ENCODE measurements at regions not wholly inside any gene's neighbourhood (a gene's known extent, or its start where the extent isn't known, plus 50 kb on each side); places are given as distances from the start of the nearest gene placed in this dataset.

DNA sequence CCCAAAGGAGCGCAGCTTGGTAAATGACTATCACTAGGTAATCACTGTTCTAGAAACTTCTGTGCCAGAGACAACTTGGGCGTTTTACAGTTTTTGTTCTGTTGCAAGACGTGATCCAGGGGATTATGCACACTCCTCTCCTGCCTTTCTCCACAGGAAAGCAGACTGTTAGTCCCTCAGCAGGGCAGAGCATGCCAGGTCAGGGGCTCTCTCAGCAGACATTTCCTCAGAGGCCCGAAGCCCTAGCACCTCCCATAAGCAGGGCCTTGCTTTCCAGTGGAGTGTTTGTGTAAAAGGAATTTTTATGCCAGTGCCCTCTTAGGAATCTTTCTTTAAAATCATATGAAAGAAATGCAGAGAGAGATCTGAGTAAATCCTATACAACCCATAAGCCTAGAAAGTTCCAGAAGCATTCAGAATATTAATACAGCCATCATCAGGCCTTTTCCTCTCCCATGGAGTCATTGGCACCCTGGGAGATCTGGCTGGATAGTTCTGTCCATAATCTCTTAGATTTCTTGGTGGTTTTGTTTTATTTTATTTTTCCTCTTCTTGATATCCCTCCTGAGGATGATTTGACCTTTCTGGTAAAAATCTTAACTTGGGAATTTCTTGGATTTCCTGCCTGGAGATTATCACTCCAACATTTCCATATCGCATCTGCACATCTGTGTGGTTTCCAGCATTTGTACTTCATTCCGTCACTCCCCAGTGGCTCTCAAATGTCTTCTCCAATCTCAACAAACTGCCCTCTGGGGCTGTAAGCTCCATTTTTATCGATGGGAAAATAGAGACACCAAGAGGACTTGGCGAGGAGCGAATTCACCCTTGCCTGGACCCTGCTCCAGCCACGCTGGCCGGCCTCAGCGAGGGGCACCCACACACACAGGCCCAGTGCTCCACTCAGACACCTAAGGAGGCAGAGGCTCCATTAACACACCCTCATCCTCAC is 116.1 kb downstream of the PSMG1 start:
- no peak overlapping the region for H3K4me3 ChIP-seq (ENCODE audit: low read depth, low read length)
- no peak for TF ChIP-seq CTCF (IDR thresholded peaks at IDR 0.05; ENCODE audit: control insufficient read depth, extremely low read depth, insufficient read depth)

GRCh38 chr21:39065917-39066316 is 117.3 kb downstream of the PSMG1 start:
- no peak for DNase-seq (ENCODE audit: low read depth)
- no peak for TF ChIP-seq CTCF (IDR thresholded peaks at IDR 0.05; ENCODE audit: control insufficient read depth, extremely low read depth, insufficient read depth)
- no peak overlapping the region for H3K4me3 ChIP-seq (ENCODE audit: low read depth, low read length)

More for the DNA sequence above, 116.1 kb downstream of the PSMG1 start:
- no peak for DNase-seq (ENCODE audit: low read depth)

- H3K4me3 ChIP-seq (ENCODE audit: low read depth, low read length), result no peak overlapping the region
- no peak for TF ChIP-seq CTCF (IDR thresholded peaks at IDR 0.05; ENCODE audit: control insufficient read depth, extremely low read depth, insufficient read depth)
- DNase-seq (ENCODE audit: low read depth), result no peak
Measured at GRCh38 chr21:39064325-39065012, 118.8 kb downstream of the PSMG1 start.

DNA sequence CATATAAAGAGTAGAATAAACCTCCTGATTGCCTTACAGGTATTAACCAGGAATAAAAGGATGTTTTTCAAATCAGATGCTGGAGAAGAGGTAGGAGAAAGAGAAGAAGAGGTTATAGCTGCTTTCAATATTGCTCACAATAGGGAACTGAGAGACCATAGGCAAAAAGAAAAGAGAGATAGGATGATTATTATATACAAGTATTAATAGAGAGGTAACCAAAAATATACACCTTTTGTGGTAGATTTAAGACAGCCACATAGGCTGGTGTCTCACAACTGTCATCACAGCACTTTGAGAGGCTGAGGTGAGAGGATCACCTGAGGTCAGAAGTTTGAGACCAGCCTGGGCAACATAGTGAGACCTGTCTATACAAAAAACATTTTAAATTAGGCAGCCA is 119.7 kb downstream of the PSMG1 start:
- no peak overlapping the region for H3K4me3 ChIP-seq (ENCODE audit: low read depth, low read length)
- TF ChIP-seq CTCF (IDR thresholded peaks at IDR 0.05; ENCODE audit: control insufficient read depth, extremely low read depth, insufficient read depth), result no peak
- no peak for DNase-seq (ENCODE audit: low read depth)

- DNase-seq (ENCODE audit: low read depth), result no peak
- H3K4me3 ChIP-seq (ENCODE audit: low read depth, low read length), result no peak overlapping the region
- no peak for TF ChIP-seq CTCF (IDR thresholded peaks at IDR 0.05; ENCODE audit: control insufficient read depth, extremely low read depth, insufficient read depth)
Measured at GRCh38 chr21:39062196-39062595, 121.1 kb downstream of the PSMG1 start.

DNA sequence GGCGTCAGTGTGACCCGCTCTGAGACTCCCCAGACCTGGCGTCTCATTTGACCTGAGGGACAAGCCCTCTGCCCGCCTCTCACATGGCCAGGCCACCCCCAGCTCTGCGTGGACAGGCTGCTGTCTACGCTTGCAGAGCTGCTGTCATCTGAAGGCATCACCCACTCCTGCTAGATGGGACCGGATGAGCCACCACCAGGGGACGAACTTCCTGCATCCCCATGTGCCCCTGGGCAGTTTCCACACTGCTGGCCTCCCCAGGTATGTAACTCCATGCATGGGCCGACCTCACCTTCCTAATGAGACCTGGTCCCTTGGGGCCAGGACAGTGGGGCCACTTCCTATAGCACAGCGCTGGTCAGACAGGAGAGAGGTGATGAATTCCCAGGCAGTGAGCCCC is 121.5 kb downstream of the PSMG1 start:
- DNase-seq (ENCODE audit: low read depth), result no peak
- no peak overlapping the region for H3K4me3 ChIP-seq (ENCODE audit: low read depth, low read length)
- TF ChIP-seq CTCF (IDR thresholded peaks at IDR 0.05; ENCODE audit: control insufficient read depth, extremely low read depth, insufficient read depth), result no peak
